ENCODE measurements at regions not wholly inside any gene's neighbourhood (a gene's known extent, or its start where the extent isn't known, plus 50 kb on each side); places are given as distances from the start of the nearest gene placed in this dataset.
"Not testable (repeated sequence)": the region's sequence is repeated elsewhere in the genome, so short reads cannot be mapped to it uniquely, and the experiment has no call there.

DNA sequence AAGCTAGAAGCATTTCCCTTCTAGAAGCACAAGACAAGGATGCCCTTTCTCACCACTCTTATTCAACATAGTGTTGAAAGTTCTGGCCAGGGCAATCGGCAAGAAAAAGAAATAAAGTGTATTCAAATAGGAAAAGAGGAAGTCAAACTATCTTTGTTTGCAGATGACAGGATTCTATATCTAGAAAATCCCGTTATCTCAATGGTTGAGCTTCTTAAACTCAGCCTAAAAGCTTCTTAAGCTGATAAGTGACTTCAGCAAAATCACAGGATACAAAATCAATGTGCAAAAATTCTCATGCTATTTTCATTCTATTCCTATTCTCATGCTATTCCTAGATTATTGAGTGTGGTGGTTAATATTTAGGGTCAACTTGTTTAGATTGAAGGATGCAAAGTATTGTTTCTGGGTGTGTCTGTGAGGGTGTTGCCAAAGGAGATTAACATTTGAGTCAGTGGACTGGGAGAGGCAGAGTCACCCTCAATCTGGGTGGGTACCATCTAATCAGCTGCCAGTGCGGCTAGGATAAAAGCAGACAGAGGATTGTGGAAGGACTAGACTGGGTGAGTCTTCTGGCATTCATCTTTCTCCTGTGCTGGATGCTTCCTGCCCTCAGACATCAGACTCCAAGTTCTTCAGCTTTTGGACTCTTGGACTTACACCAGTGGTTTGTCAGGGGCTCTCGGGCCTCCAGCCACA, 111.9 kb downstream of the LSMEM1 start:
- DNase-seq = not testable (repeated sequence)

- no peak for DNase-seq
These were observed 113.6 kb downstream of the LSMEM1 start for GRCh38 chr7:112594397-112594796.

DNA sequence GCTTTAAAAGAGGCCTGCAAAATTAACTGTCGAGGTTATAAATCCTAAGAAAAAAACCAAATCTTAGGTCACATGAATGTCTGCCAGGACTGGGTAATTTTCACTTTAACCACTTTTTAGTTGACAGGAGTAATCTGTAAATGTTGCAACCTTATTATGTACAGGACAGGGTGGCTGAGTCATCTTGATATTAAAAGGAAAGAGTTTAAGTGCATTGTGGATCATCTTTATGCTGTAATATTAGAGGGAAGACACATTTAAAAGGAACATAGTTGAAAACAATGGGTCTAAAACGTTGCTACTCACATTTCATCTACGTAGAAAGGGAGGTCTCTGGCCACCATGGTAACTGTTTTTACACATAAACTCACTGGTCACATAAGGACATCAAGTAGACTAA, 115.5 kb downstream of the LSMEM1 start:
- DNase-seq = no peak

- no peak for DNase-seq
These were observed 116.2 kb downstream of the LSMEM1 start for GRCh38 chr7:112596981-112597380.

DNA sequence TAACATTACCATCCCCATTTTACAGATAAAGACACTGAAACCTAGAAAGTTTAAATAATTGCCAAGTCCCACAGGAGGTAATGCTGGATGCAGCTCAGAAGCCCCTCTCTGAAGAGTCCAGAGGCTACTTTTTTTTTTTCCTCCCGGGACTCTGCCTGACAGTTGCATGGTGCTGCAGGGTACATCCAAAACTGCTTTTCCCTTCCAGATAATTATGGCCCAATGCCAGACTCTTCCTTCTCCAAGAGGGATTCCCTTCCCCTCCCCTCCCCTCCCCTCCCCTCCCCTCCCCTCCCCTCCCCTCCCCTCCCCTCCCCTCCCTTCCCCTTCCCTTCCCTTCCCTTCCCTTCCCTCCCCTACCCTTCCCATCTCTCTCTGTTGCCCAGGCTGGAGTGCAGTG, 122.9 kb downstream of the LSMEM1 start:
- DNase-seq = no peak

DNA sequence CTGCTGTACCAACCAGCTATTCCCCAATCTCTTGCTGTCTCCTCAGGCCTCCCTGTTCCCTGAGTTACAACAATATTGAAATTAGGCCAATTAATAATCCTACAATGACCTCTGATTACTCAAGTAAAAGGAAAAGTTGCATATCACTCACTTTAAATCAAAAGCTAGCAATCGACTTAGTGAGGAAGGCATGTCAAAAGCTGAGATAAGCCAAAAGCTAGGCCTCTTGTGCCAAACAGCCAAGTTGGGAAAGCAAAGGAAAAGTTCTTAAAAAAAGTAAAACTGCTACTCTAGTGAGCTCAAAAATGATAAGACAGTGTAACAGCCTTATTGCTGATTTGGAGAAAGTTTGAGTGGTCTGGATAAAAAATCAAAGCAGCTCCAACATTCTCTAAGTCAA, 129.8 kb downstream of the LSMEM1 start:
- DNase-seq = no peak

GRCh38 chr7:112615701-112616100, 134.9 kb downstream of the LSMEM1 start:
- DNase-seq = no peak

DNA sequence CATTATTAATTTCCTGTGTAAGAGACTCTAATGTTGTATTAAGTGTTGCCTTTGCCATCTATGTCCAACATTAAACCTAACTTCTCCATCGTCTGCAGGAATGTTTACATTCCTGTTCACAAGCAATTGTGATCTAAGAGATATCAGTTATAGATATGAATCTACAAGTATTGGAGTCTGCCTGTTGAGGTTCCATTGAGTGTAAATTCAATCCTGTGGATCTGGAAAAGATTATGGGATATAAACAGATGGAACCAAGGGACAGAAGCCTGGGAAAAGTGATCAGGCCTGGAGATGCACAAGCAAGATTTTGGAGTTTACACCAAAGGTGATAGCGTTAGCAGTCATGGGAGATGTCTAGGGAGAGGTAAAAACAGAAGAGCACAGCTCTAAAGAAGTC, 135.5 kb downstream of the LSMEM1 start:
- no peak for DNase-seq

- DNase-seq = no peak
These were observed 138.6 kb downstream of the LSMEM1 start for GRCh38 chr7:112619343-112619742.

GRCh38 chr7:112622159-112622715, 141.4 kb downstream of the LSMEM1 start:
- DNase-seq = no peak

GRCh38 chr7:112624416-112624815, 143.6 kb downstream of the LSMEM1 start:
- DNase-seq = no peak

DNA sequence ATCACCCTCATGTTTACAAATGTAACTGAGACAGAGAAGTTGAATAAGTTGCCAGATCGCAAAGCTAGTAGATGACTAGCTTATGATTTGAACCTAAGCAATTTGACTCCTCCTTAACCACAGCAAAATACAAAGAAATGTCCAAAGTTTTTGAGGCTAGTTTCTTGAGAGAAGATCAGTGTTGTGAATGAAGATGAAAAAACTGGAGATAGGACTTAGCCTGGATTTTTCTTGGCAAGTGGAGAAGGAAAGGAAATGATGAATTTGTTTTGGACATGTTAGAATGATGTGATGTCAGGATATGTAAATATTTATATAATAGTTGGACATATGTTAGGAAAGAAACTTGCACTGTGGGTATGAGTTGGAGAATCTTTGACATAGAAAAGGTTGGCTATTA, 149.8 kb downstream of the LSMEM1 start:
- no peak for DNase-seq

- no peak for DNase-seq
These were observed 153.3 kb downstream of the LSMEM1 start for GRCh38 chr7:112634107-112634506.

DNA sequence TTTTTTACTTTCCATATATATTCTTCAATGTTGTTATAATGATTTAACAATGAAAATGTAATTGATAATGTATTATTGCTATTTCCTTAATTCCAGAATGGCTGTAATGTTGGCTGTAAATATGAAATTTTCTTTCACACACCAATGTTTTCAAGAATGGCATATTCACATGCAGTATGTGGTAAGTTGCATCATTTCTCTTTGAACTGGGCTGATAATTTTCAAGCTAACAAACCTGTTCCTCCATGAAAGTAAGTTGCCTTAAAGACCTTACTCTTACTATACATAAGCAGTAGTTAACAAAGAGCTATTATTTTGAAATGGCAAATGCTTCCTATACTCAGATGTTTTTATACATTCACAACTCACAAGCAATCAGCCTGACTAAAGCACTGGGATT, 154.5 kb downstream of the TMEM168 start:
- no peak for DNase-seq

DNA sequence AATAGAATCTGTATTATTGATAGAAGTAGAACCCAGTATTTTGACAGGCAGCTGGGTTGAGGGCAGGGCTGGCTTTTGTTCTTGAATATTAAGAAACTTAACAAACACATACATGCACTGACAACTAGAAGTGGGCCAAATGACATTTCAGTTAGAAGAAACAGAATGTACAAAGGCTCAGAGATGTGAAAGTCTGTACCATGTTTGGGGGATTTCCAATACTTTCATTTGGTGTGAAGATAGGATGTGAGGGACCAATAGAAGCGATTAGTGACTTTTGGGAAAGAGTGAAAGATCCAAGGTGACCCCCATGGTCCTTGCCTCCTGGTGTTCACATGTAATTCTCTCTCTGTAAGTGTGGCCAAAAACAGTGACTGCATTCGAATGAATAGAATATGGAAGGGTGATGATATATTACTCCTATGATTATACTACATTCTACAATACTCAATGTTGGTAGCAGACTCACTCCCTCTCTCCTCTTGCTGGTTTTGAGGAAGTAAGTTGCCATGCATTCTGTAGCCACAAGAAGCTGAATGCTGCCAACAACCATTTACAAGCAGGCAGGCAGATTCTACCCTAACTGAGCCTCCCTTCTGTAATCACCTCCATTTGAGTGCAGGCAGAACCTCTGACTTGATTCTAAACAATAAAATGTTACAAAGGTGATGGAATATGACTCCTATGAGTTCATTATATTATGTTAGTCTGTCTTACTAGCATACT, 151.4 kb downstream of the TMEM168 start:
- no peak for DNase-seq

DNA sequence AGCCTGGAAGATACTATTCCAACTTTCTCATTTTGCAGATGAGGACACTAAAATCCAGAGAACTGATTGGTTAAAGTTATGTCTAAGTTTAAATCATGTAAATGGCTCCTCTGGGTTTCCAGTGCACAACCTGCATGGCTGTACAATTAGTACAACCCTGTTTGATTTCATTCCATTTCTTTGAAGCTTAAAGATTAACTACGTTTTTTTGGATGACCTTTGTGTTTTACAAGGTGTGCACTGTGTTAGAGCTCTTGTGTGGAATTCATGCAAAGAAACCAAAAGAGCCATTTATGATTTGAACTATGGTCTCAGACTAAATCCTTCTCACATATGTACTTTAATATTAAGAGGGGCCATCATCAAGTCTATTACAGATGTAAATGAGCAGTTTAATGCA, 149.5 kb downstream of the TMEM168 start:
- DNase-seq = no peak

GRCh38 chr7:112646783-112647182, 143.4 kb downstream of the TMEM168 start:
- no peak for DNase-seq

- DNase-seq = no peak
These were observed 141.4 kb downstream of the TMEM168 start for GRCh38 chr7:112648781-112649180.

DNA sequence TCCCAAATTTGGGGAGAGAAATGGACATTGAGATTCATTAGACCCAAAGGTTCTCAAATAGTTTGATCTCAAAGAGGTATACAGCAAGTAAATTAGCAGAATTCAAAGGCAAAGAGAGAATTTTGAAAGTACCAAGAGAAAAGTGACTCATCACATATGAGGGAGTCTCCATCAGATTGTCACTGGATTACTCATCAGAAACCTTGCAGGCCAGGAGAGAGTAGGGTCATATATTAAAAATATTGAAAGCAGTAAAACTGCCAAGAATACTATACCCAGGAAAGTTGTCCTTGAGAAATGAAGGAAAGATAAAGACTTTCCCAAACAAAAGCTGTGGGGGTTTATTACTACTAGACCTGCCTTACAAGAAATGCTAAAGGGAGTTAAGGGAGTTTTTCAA, 140.6 kb downstream of the TMEM168 start:
- no peak for DNase-seq

DNA sequence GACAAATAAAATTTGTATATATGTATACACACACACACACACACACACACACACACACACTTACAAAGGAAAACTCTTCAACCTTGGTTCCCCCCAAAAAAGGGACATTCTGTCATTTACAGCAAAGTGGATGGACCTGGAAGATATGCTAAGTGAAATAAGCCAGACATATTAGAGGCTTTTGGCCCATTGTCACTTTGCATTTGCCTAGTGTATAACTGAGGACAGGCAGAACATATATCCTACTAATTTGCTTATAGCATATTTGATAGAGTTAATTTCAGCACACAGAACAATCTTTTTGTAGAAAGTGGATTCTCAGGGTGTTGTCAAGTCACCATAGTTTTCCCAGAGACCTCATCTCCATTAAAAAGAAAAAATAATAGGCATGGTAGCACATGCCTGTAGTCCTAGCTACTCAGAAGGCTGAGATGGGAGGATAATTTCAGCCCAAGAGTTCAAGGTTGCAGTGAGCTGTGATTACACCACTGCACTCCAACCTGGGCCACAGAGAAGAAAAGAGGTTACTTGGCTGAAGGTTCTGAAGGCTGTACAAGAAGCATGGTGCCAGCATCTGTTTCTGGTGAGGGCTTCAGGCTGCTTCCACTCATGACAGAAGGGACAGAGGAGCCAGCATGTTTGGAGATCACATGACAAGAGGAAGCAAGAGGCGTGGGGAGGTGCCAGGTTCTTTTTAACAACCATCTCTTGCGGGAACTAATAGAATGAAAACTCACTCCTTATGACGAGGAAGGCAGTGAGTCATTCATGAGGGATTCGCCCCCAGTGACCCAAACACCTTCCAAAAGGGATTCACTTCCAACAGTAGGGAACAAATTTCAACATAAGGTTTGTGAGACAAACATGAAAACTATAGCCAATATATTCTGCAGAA, 135.6 kb downstream of the TMEM168 start:
- DNase-seq = no peak

DNA sequence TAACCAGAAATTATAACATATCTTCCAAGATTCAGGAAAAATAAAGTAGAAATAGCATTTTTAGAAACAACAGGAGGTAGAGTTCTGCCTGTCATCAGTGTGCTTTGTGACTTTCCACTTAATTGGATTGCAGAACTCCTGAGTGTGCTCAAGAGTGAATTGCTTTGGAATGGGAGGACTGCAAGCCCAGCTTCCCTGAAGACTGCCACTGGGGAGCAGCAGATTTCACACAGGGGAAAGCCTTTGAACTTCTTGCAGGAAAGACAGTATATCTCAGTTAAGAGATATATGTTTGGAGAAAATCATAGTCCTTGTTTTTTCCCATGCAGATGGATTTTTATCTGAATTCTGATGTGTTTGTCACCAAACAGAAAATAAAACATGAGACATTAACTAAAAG, 124.5 kb downstream of the TMEM168 start:
- DNase-seq = no peak

DNA sequence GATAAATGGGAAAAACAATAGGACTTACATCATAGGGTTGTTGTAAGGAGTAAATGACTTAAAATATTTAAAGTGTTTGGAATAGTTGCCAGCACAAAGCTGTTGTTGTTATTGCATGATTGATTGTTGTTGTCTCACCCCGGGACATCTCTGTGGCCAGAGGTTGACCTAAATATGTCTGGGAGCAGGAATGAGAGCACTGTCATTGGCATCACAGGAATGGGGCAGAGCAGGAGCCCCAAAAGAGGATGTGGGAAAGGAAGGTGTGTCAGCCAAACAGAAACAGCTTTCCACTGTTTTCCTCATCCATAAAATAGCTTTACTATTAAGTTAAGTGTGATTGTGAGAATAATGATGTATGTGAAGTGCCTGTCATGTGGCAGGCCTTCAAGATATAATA, 121.6 kb downstream of the TMEM168 start:
- DNase-seq = no peak

All from hypothalamus (tissue), 51 donors.